ENCODE measurements at regions not wholly inside any gene's neighbourhood (a gene's known extent, or its start where the extent isn't known, plus 50 kb on each side); places are given as distances from the start of the nearest gene placed in this dataset.

- H3K4me3 ChIP-seq (ENCODE audit: control insufficient read depth, low read depth, low read length) = no peak overlapping the region
- no peak for DNase-seq (ENCODE audit: low read depth)
- no peak for TF ChIP-seq CTCF (IDR thresholded peaks at IDR 0.05; ENCODE audit: control insufficient read depth, insufficient read depth, low read depth, low read length, missing control alignments)
These were observed 72.1 kb upstream of the FAM216B start for GRCh38 chr13:42709276-42709675.

- TF ChIP-seq CTCF (IDR thresholded peaks at IDR 0.05; ENCODE audit: control insufficient read depth, insufficient read depth, low read depth, low read length, missing control alignments) = no peak
- no peak overlapping the region for H3K4me3 ChIP-seq (ENCODE audit: control insufficient read depth, low read depth, low read length)
- no peak for DNase-seq (ENCODE audit: low read depth)
These were observed 65.5 kb upstream of the FAM216B start for GRCh38 chr13:42715909-42716308.

GRCh38 chr13:42717176-42717575 lies 64.2 kb upstream of the FAM216B start:
- no peak overlapping the region for H3K4me3 ChIP-seq (ENCODE audit: control insufficient read depth, low read depth, low read length)
- no peak for DNase-seq (ENCODE audit: low read depth)
- TF ChIP-seq CTCF (IDR thresholded peaks at IDR 0.05; ENCODE audit: control insufficient read depth, insufficient read depth, low read depth, low read length, missing control alignments) = no peak

- peak; percentile 95 for DNase-seq (ENCODE audit: low read depth)
- H3K4me3 ChIP-seq (ENCODE audit: control insufficient read depth, low read depth, low read length) = no peak overlapping the region
- TF ChIP-seq CTCF (IDR thresholded peaks at IDR 0.05; ENCODE audit: control insufficient read depth, insufficient read depth, low read depth, low read length, missing control alignments) = no peak
These were observed 61.1 kb upstream of the FAM216B start for GRCh38 chr13:42720113-42720857.

DNA sequence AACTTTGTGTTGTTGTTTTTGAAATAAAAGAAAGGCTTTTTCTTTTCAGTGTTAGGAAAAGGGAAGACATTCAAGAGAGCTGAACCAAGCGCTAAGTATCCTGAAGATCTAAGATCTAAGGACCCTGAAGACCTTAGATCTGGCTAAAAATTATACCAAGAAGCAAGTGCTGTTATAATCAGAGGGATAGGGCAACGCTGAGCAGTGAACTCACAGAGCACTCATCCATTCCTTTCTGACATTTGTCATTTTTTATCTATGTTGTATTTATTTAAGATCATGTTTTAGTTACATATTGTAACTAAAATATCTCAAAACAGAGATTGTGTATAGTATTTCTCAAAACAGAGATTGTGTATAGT lies 60.5 kb upstream of the FAM216B start:
- TF ChIP-seq CTCF (IDR thresholded peaks at IDR 0.05; ENCODE audit: control insufficient read depth, insufficient read depth, low read depth, low read length, missing control alignments) = no peak
- no peak for DNase-seq (ENCODE audit: low read depth)
- no peak overlapping the region for H3K4me3 ChIP-seq (ENCODE audit: control insufficient read depth, low read depth, low read length)

DNA sequence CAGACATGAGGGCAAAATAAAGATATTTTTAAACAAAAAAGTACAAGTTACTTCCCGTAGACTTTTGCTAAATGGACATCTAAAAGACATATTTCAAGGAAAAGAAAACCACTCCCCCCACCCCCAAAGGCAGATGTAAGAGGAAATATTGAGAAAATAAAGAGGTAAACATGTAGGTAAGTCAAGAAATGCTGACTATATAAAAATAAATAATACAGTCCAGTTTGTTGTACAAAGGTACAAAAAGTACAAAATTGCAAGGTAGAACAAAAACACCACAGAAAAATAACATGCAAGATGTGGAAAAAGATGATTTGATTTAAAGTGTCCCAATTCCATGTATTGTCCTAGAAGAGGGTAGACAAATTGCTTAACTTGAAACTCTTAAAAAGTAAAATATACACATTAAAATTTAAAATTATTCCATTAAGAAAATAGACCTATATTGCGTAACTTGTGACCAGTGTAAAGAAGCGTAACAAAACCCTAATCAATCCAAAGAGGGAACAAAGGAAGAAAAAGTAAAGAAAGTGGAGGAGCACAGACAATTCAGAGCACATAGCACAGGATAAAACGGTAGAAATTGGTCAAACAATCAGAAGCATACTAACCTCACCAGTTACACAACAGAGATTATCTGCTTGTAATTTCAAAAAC lies 58.4 kb upstream of the FAM216B start:
- TF ChIP-seq CTCF (IDR thresholded peaks at IDR 0.05; ENCODE audit: control insufficient read depth, insufficient read depth, low read depth, low read length, missing control alignments) = no peak
- no peak for DNase-seq (ENCODE audit: low read depth)
- no peak overlapping the region for H3K4me3 ChIP-seq (ENCODE audit: control insufficient read depth, low read depth, low read length)

Data from AG09309 (cell line).